ENCODE measurements at regions not wholly inside any gene's neighbourhood (a gene's known extent, or its start where the extent isn't known, plus 50 kb on each side); places are given as distances from the start of the nearest gene placed in this dataset.
"Not testable (repeated sequence)": the region's sequence is repeated elsewhere in the genome, so short reads cannot be mapped to it uniquely, and the experiment has no call there.

DNA sequence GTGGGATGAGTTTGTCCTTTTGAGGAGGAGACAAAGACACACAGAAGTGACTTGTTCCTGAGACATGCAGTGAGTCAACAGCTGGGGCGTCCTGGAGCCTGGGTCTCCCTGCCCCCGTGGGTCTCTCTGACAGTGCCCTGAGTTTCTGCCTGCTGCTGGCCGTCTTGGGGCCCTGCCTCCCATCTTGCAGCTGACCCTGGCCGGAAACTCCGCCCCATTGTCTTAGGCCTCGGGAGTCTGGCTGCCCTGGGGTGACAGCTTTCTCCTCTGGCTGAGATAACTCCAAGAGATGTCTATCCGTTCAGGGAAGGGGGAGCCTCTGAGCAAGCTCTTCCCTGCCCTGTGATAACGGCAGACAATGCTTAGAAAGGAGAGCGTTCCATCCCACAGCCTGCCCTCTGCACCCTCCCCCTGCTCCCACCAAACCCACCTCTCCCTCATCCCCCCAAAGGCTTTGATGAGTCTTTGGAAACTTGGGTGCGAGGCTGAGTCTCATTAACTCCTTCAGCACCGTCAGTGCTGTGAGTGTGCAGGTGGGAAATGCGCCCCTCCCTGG, 69.5 kb upstream of the PODXL start:
- H3K4me1 ChIP-seq (ENCODE audit: low read length), result peaks cover under 1% of the 10 kb centered on the region; the same call in 1 of the 2 replicates
- no peaks in the 10 kb centered on the region for H3K9me3 ChIP-seq (ENCODE audit: insufficient read depth, low read length)
- H3K36me3 ChIP-seq (replicated peaks; ENCODE audit: low read depth, low read length), result no peaks in the 10 kb centered on the region
- no peaks in the 10 kb centered on the region for H3K79me2 ChIP-seq (ENCODE audit: low read length)
- TF ChIP-seq EZH2phosphoT487 (IDR thresholded peaks at IDR 0.05; ENCODE audit: low read depth), result no peak
- TF ChIP-seq, protein P1, sequence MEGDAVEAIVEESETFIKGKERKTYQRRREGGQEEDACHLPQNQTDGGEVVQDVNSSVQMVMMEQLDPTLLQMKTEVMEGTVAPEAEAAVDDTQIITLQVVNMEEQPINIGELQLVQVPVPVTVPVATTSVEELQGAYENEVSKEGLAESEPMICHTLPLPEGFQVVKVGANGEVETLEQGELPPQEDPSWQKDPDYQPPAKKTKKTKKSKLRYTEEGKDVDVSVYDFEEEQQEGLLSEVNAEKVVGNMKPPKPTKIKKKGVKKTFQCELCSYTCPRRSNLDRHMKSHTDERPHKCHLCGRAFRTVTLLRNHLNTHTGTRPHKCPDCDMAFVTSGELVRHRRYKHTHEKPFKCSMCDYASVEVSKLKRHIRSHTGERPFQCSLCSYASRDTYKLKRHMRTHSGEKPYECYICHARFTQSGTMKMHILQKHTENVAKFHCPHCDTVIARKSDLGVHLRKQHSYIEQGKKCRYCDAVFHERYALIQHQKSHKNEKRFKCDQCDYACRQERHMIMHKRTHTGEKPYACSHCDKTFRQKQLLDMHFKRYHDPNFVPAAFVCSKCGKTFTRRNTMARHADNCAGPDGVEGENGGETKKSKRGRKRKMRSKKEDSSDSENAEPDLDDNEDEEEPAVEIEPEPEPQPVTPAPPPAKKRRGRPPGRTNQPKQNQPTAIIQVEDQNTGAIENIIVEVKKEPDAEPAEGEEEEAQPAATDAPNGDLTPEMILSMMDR (IDR thresholded peaks at IDR 0.05; ENCODE audit: low read depth, low read length), result no peak
- no peak overlapping the region for H3K27ac ChIP-seq (ENCODE audit: low read length)
- H3K27me3 ChIP-seq (ENCODE audit: low read depth, low read length), result peaks cover 15% of the 10 kb centered on the region
- H4K20me1 ChIP-seq (ENCODE audit: insufficient read depth, low read length), result no peaks in the 10 kb centered on the region
- H3K9ac ChIP-seq (ENCODE audit: low read length), result no peak overlapping the region
- H3K4me2 ChIP-seq (ENCODE audit: low read length), result no peak overlapping the region
- H2AFZ ChIP-seq (ENCODE audit: low read depth, low read length), result no peak overlapping the region
- H3K4me3 ChIP-seq (ENCODE audit: low read length), result no peak overlapping the region

DNA sequence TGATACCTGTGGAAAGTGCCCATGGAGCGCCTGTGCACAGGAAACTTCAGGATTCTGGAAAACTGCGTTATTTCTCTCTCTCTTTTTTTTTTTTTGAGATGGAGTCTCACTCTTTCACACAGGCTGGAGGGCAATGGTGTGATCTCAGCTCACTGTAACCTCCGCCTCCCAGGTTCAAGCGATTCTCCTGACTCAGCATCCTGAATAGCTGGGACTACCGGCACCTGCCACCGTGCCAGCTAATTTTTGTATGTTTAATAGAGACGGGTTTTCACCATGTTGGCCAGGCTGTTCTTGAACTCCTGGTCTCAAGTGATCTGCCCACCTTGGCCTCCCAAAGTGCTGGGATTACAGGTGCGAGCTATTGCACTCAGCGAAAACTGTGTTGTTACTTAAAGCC, 68.9 kb upstream of the PODXL start:
- not testable (repeated sequence) for H3K79me2 ChIP-seq (ENCODE audit: low read length); H3K27me3 ChIP-seq (ENCODE audit: low read depth, low read length); H2AFZ ChIP-seq (ENCODE audit: low read depth, low read length); H3K4me2 ChIP-seq (ENCODE audit: low read length); H3K4me1 ChIP-seq (ENCODE audit: low read length); H3K27ac ChIP-seq (ENCODE audit: low read length); H3K4me3 ChIP-seq (ENCODE audit: low read length); H3K36me3 ChIP-seq (replicated peaks; ENCODE audit: low read depth, low read length); H4K20me1 ChIP-seq (ENCODE audit: insufficient read depth, low read length); H3K9ac ChIP-seq (ENCODE audit: low read length); H3K9me3 ChIP-seq (ENCODE audit: insufficient read depth, low read length)

DNA sequence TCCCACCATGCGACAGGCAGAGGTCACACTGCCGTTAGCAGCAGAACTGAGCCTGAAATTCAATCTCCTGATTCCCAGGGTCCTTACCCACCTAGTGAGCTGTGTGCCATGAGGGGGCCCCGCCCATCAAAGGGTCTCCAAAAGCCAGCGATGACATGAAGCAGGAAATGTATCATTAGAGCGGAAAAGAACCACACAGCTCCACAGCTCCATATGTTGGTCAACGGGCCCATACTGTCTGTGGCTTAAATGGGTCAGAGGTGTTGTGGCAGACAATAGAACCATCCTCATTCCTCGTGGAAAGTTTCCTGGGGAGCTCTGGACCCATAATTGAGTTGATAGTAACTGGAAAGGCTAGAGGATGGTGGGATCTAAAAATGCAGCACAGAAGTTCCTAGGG, 68.1 kb upstream of the PODXL start:
- Histone ChIP-seq H3K4me1 (ENCODE audit: low read length) (peaks cover 13% of the 10 kb centered on the region), H3K79me2 (ENCODE audit: low read length) (no peaks in the 10 kb centered on the region), H3K4me3 (ENCODE audit: low read length) (no peak overlapping the region), H3K36me3 (replicated peaks; ENCODE audit: low read depth, low read length) (no peaks in the 10 kb centered on the region), H3K27ac (ENCODE audit: low read length) (no peak overlapping the region), H3K27me3 (ENCODE audit: low read depth, low read length) (peaks cover 2% of the 10 kb centered on the region; the same call in 1 of the 2 replicates), H2AFZ (ENCODE audit: low read depth, low read length) (no peak overlapping the region), H3K4me2 (ENCODE audit: low read length) (no peak overlapping the region), H3K9me3 (ENCODE audit: insufficient read depth, low read length) (no peaks in the 10 kb centered on the region), H4K20me1 (ENCODE audit: insufficient read depth, low read length) (no peaks in the 10 kb centered on the region), H3K9ac (ENCODE audit: low read length) (no peak overlapping the region)
- no peak for TF ChIP-seq EZH2phosphoT487 (IDR thresholded peaks at IDR 0.05; ENCODE audit: low read depth)
- TF ChIP-seq, protein P1 (IDR thresholded peaks at IDR 0.05; ENCODE audit: low read depth, low read length), result no peak

DNA sequence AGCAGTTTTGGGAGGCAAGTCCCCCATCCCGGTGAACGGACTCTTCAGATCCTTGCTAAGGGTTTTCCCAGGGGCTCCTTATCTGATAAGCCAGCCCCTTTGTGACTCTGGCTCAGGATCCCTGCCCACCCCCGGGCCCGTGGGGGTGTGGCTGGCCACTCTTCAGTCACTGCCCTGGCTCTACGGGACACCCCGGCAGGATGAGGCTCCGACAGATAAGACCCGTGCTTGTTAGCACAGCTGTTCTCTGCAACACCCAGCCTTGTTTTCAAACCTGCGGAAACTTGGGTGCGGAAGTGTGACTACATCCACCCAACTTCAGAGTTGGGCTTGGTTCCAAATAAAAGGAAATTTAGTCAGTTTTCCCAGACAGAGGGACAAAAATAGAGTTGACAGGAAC, 66.7 kb upstream of the PODXL start:
- no peak for TF ChIP-seq EZH2phosphoT487 (IDR thresholded peaks at IDR 0.05; ENCODE audit: low read depth)
- TF ChIP-seq, protein P1 (IDR thresholded peaks at IDR 0.05; ENCODE audit: low read depth, low read length), result no peak
- H3K27ac ChIP-seq (ENCODE audit: low read length), result no peak overlapping the region
- H4K20me1 ChIP-seq (ENCODE audit: insufficient read depth, low read length), result no peaks in the 10 kb centered on the region
- H3K36me3 ChIP-seq (replicated peaks; ENCODE audit: low read depth, low read length), result no peaks in the 10 kb centered on the region
- H3K4me3 ChIP-seq (ENCODE audit: low read length), result no peak overlapping the region
- H3K4me1 ChIP-seq (ENCODE audit: low read length), result peaks cover 19% of the 10 kb centered on the region
- H3K79me2 ChIP-seq (ENCODE audit: low read length), result no peaks in the 10 kb centered on the region
- no peaks in the 10 kb centered on the region for H3K9me3 ChIP-seq (ENCODE audit: insufficient read depth, low read length)
- H3K4me2 ChIP-seq (ENCODE audit: low read length), result no peak overlapping the region
- H2AFZ ChIP-seq (ENCODE audit: low read depth, low read length), result no peak overlapping the region
- no peaks in the 10 kb centered on the region for H3K27me3 ChIP-seq (ENCODE audit: low read depth, low read length)
- no peak overlapping the region for H3K9ac ChIP-seq (ENCODE audit: low read length)

Measured in OCI-LY3 (cell line).